Left ventricle myocardium inferior (tissue), 1 donor: ENCODE measurements at regions not wholly inside any gene's neighbourhood (a gene's known extent, or its start where the extent isn't known, plus 50 kb on each side); places are given as distances from the start of the nearest gene placed in this dataset.

Experiments used
- DNase-seq: peaks from one replicate; pipeline ENCODE4 v3.0.0-alpha.2; 2020
- H3K27ac ChIP-seq: fragments of 200-600 bp; replicated peaks from 2 replicates; pipeline ENCODE4 v1.8.0; 2021
- H3K27me3 ChIP-seq: fragments of 200-600 bp; 2 replicates; pipeline ENCODE4 v1.8.0; 2021; ENCODE audit warnings: low read depth
- H3K36me3 ChIP-seq: fragments of 200-600 bp; 2 replicates; pipeline ENCODE4 v1.8.0; 2021
- H3K4me1 ChIP-seq: fragments of 200-600 bp; 2 replicates; pipeline ENCODE4 v1.8.0; 2021
- H3K4me3 ChIP-seq: fragments of 200-600 bp; 2 replicates; pipeline ENCODE4 v1.8.0; 2021; ENCODE audit warnings: mild to moderate bottlenecking, moderate library complexity
- H3K9me3 ChIP-seq: fragments of 200-600 bp; replicated peaks from 2 replicates; pipeline ENCODE4 v1.8.0; 2021
- intact Hi-C: fragments of 100-400 bp; cut with micrococcal nuclease; formaldehyde crosslinking; loops from one replicate; pipeline ENCODE4 v1.11.0; 2022
- TF ChIP-seq, protein P1 (sequence below): fragments of 200-600 bp; IDR thresholded peaks from 2 replicates; pipeline ENCODE4 v1.8.0; 2021; ENCODE audit warnings: antibody characterized with exemption, mild to moderate bottlenecking, borderline replicate concordance
- donor health status: DM: no; HTN: yes; CAD: no; lungs with severe emphysema.

DNA sequence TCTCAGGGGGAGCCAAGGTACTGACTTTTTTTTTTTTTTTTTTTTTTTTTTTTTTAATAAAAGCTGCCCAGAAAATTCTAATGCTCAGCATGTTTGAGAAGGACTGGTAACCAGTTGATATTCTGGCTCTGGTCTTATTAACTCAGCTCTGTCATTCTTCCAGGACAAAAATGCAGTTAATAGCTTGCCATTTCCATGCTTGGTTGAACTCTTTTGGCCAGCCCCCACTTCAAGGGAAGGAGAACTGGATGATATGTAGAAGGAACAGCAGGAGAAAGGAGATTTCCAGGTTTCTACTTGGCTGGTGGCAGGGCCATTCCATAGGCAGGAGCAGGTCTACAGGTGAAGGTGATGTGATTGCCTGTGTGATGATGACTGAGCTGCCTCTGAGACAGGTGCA is 59.2 kb upstream of the TANC2 start:
- Histone ChIP-seq H3K4me1 (no peaks in the 10 kb centered on the region), H3K4me3 (no peak overlapping the region), H3K36me3 (no peaks in the 10 kb centered on the region), H3K27me3 (no peaks in the 10 kb centered on the region), H3K27ac (no peak overlapping the region), H3K9me3 (peaks cover 7% of the 10 kb centered on the region)
- intact Hi-C loops: no loop called here
- DNase-seq: no peak
- TF ChIP-seq, protein P1, sequence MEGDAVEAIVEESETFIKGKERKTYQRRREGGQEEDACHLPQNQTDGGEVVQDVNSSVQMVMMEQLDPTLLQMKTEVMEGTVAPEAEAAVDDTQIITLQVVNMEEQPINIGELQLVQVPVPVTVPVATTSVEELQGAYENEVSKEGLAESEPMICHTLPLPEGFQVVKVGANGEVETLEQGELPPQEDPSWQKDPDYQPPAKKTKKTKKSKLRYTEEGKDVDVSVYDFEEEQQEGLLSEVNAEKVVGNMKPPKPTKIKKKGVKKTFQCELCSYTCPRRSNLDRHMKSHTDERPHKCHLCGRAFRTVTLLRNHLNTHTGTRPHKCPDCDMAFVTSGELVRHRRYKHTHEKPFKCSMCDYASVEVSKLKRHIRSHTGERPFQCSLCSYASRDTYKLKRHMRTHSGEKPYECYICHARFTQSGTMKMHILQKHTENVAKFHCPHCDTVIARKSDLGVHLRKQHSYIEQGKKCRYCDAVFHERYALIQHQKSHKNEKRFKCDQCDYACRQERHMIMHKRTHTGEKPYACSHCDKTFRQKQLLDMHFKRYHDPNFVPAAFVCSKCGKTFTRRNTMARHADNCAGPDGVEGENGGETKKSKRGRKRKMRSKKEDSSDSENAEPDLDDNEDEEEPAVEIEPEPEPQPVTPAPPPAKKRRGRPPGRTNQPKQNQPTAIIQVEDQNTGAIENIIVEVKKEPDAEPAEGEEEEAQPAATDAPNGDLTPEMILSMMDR: no peak

GRCh38 chr17:62905233-62905632 is 60.8 kb upstream of the TANC2 start:
- no peaks in the 10 kb centered on the region for H3K27me3 ChIP-seq
- H3K4me3 ChIP-seq: no peak overlapping the region
- peaks cover 2% of the 10 kb centered on the region for H3K9me3 ChIP-seq
- intact Hi-C loops: no loop called here
- no peaks in the 10 kb centered on the region for H3K36me3 ChIP-seq
- DNase-seq: no peak
- TF ChIP-seq, protein P1: no peak
- H3K4me1 ChIP-seq: no peaks in the 10 kb centered on the region
- H3K27ac ChIP-seq: no peak overlapping the region

DNA sequence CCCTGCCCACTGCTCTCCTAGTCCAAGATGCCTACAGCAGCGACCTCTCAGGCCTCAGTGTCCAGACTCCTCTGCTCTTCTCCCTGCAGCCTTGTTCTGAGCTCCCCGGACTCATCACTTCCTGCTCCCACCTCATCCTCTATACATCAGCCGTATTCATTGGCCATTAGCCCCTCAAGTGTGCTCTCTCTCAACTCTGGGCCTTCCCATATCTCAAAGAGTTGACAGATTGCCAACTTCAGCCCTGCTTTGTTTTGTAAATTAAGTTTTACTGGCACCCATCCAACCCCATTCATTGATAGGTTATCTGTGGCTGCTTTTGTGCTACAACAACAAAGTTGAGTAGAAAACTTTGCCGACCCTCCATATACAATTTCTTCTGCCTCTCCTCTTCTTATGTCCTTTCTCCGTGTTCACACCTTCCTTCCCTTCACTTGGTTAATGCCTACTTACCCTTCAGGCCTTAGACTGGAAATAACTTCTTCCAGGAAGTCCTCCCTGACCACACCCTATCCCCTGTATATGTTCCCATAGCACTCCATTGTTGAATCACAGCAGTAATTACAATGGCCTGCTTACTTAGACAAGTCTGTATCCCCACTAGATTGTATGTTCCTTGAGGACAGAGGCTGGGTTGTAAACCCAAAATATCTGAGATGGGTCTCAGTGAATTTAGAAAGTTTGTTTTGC is 63.4 kb upstream of the TANC2 start:
- Histone ChIP-seq H3K4me1 (peaks cover 10% of the 10 kb centered on the region), H3K27me3 (no peaks in the 10 kb centered on the region), H3K27ac (no peak overlapping the region), H3K9me3 (no peaks in the 10 kb centered on the region), H3K36me3 (no peaks in the 10 kb centered on the region), H3K4me3 (no peak overlapping the region)
- TF ChIP-seq, protein P1: no peak
- intact Hi-C loops: no loop called here
- DNase-seq: no peak

GRCh38 chr17:62901544-62901943 is 64.5 kb upstream of the TANC2 start:
- Histone ChIP-seq H3K9me3 (no peaks in the 10 kb centered on the region), H3K4me3 (no peak overlapping the region), H3K27ac (no peak overlapping the region), H3K27me3 (no peaks in the 10 kb centered on the region), H3K4me1 (peaks cover 16% of the 10 kb centered on the region), H3K36me3 (no peaks in the 10 kb centered on the region)
- intact Hi-C loops: no loop called here
- DNase-seq: no peak
- TF ChIP-seq, protein P1: no peak

GRCh38 chr17:62900096-62900495 is 65.9 kb upstream of the TANC2 start:
- H3K27ac ChIP-seq: no peak overlapping the region
- TF ChIP-seq, protein P1: no peak
- intact Hi-C loops: no loop called here

More at GRCh38 chr17:62900096-62900495, 65.9 kb upstream of the TANC2 start:
- no peaks in the 10 kb centered on the region for H3K27me3 ChIP-seq
- H3K36me3 ChIP-seq: no peaks in the 10 kb centered on the region
- H3K9me3 ChIP-seq: no peaks in the 10 kb centered on the region
- peaks cover 16% of the 10 kb centered on the region for H3K4me1 ChIP-seq
- no peak for DNase-seq
- no peak overlapping the region for H3K4me3 ChIP-seq
